Motor neuron (in vitro differentiated cells): ENCODE measurements at regions not wholly inside any gene's neighbourhood (a gene's known extent, or its start where the extent isn't known, plus 50 kb on each side); places are given as distances from the start of the nearest gene placed in this dataset.
A peak's percentile ranks its signal among the peaks of the same experiment; 100 is the strongest.

ENCODE experiments used
- ATAC-seq, 8 experiments: fragments of 200-7000 bp; cut with Tn5 transposase; replicated peaks in 6 of 8; 2 replicates each; pipeline ENCODE4 v1.8.0; 2021; ENCODE audit warnings: mild to moderate bottlenecking in 8 of 8, moderate library complexity in 8 of 8
- H3K27ac ChIP-seq, 2 donors: fragments of 250-450 bp; sonication (Bioruptor Pico); 2 replicates each; pipeline ENCODE4 v1.9.0; 2021; ENCODE audit warnings: antibody characterized with exemption in 2 of 2, mild to moderate bottlenecking in 2 of 2, moderate library complexity in 1 of 2
- H3K4me1 ChIP-seq, 2 donors: fragments of 250-450 bp; sonication (Bioruptor Pico); replicated peaks in 1 of 2; 2 replicates each; pipeline ENCODE4 v1.6.1; 2021; ENCODE audit warnings: antibody characterized with exemption in 2 of 2, mild to moderate bottlenecking in 2 of 2, moderate library complexity in 1 of 2
- H3K4me3 ChIP-seq, 5 donors: fragments of 250-450 bp; sonication (Bioruptor Pico); 2 replicates each; pipeline ENCODE4 v1.9.0; 2021; ENCODE audit warnings: antibody characterized with exemption in 5 of 5, mild to moderate bottlenecking in 5 of 5, moderate library complexity in 4 of 5
- WGBS, 10 experiments: fragments of 450-650 bp; shearing (Covaris generic); methylation state at CpG; one replicate each; pipeline ENCODE4 v1.0.0; 2022; 5-methylcytosine and 5-hydroxymethylcytosine counted together
- in situ Hi-C, 9 experiments: fragments of 400-800 bp; cut with MboI; loops; one replicate each; pipeline ENCODE4 v1.15.0; 2021; ENCODE audit warnings: low sequenced_read_pairs in 9 of 9, low pct_unique_long_range_greater_than_20kb in 2 of 9; ENCODE audit not compliant: unreplicated experiment in 9 of 9

DNA sequence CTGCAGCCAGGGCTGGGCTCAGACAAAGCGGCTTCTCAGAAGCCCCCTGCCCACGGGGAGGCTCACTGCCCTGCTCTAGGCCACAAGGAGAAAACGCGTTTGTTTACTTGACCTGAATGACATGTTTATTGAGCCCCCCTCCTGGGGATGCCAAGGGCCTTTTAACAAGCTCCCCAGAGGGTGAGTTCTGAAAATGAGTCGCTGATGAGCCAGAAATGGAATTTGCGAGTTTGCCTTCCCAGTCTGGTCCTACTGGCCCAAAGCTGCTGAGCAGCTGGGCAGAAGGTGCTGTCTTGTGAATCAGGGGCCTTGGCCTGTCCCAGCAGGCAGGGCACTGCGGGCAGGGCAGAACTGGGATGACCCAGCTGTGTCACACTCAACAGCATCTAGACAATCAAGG is 120.6 kb downstream of the SYF2 start:
- Histone ChIP-seq H3K27ac (no peak overlapping the region), H3K4me3 (no peak overlapping the region), H3K4me1 (no peaks in the 10 kb centered on the region)
- 17 to 100% (median 59%) methylated on average over 1 to 6 of the region's 7 CpGs; no CpG with 5 or more reads in 2 of the 10 experiments for WGBS, 10 experiments
- in situ Hi-C loops = loop anchor here in 2 of 9 experiments (25.0 kb wide), 1 partner anchor 174 kb away; the partner anchor contains the start of gene RUNX3 (in 2 of the 2)
- ATAC-seq = no peak

GRCh38 chr1:25110485-25110884 is 121.8 kb downstream of the SYF2 start:
- H3K27ac ChIP-seq = no peak overlapping the region
- 71 to 100% (median 88%) methylated on average over 1 to 7 of the region's 7 CpGs for WGBS, 10 experiments
- in situ Hi-C loops = loop anchor here in 2 of 9 experiments (25.0 kb wide), 1 partner anchor 173 kb away; the partner anchor contains the start of gene RUNX3 (in 2 of the 2)
- H3K4me1 ChIP-seq = no peaks in the 10 kb centered on the region
- no peak overlapping the region for H3K4me3 ChIP-seq
- ATAC-seq = no peak

- no peak for ATAC-seq
- H3K4me1 ChIP-seq = no peaks in the 10 kb centered on the region
- WGBS, 10 experiments = 43 to 100% (median 82%) methylated on average over 2 to 5 of the region's 5 CpGs
- H3K27ac ChIP-seq = no peak overlapping the region
- H3K4me3 ChIP-seq = no peak overlapping the region
- in situ Hi-C loops = loop anchor here in 2 of 9 experiments (25.0 kb wide), 1 partner anchor 173 kb away; the partner anchor contains the start of gene RUNX3 (in 2 of the 2)
These were observed 122.3 kb downstream of the SYF2 start for GRCh38 chr1:25110036-25110435.

DNA sequence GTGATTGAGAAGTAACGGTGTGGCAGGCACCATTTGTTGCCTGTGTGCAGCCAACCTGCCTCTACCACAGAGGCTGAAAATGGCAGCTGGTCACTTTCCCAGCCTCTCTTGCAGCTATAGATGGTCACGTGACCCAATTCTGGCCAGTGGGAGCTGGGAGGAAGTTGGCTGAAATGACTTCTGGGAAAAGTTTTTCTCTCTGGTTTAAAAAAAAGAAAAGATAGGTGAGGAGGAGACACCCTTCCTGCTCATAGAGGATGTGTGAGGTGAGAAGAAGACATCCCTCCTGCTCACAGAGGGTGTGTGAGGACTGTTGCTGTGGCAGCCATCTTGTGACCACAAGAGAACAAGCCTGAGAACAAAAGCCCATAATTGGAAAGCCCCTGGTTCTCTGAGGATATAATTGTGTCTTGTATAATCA is 122.8 kb downstream of the SYF2 start:
- 70 to 100% (median 93%) methylated on average over 1 to 2 of the region's 2 CpGs; no CpG with 5 or more reads in 3 of the 10 experiments for WGBS, 10 experiments

GRCh38 chr1:25107643-25108010 is 124.7 kb downstream of the SYF2 start:
- Histone ChIP-seq H3K27ac (no peak overlapping the region), H3K4me3 (no peak overlapping the region), H3K4me1 (no peaks in the 10 kb centered on the region)
- WGBS, 10 experiments = 0 to 100% (median 79%) methylated on average over 1 to 9 of the region's 9 CpGs
- in situ Hi-C loops = loop anchor here in 3 of 9 experiments (10.0 to 25.0 kb wide), 2 partner anchors 170 to 173 kb away; partner anchors contain the start of gene RUNX3 (in 3 of the 3)
- no peak for ATAC-seq

More for the DNA sequence above, 122.8 kb downstream of the SYF2 start:
- H3K27ac ChIP-seq = no peak overlapping the region
- no peak for ATAC-seq
- no peaks in the 10 kb centered on the region for H3K4me1 ChIP-seq
- in situ Hi-C loops = loop anchor here in 3 of 9 experiments (10.0 to 25.0 kb wide), 2 partner anchors 172 to 175 kb away; partner anchors contain the start of gene RUNX3 (in 3 of the 3)
- H3K4me3 ChIP-seq = no peak overlapping the region

GRCh38 chr1:25106976-25107642 is 125.2 kb downstream of the SYF2 start:
- ATAC-seq = peak in 2 of 8 experiments; percentile 80 to 87
- in situ Hi-C loops = loop anchor here in 3 of 9 experiments (10.0 to 25.0 kb wide), 2 partner anchors 170 to 172 kb away; partner anchors contain the start of gene RUNX3 (in 3 of the 3)
- no peaks in the 10 kb centered on the region for H3K4me1 ChIP-seq
- H3K4me3 ChIP-seq = no peak overlapping the region
- WGBS, 10 experiments = 17 to 100% (median 76%) methylated on average over 1 to 12 of the region's 20 CpGs; no CpG with 5 or more reads in 2 of the 10 experiments
- no peak overlapping the region for H3K27ac ChIP-seq

GRCh38 chr1:25106352-25106751 is 126.0 kb downstream of the SYF2 start:
- in situ Hi-C loops = loop anchor here in 3 of 9 experiments (10.0 to 25.0 kb wide), 2 partner anchors 169 to 172 kb away; partner anchors contain the start of gene RUNX3 (in 3 of the 3)
- WGBS, 10 experiments = 20 to 100% (median 77%) methylated on average over 1 to 5 of the region's 5 CpGs; no CpG with 5 or more reads in 2 of the 10 experiments
- no peak overlapping the region for H3K27ac ChIP-seq
- no peaks in the 10 kb centered on the region for H3K4me1 ChIP-seq
- H3K4me3 ChIP-seq = no peak overlapping the region
- ATAC-seq = no peak

DNA sequence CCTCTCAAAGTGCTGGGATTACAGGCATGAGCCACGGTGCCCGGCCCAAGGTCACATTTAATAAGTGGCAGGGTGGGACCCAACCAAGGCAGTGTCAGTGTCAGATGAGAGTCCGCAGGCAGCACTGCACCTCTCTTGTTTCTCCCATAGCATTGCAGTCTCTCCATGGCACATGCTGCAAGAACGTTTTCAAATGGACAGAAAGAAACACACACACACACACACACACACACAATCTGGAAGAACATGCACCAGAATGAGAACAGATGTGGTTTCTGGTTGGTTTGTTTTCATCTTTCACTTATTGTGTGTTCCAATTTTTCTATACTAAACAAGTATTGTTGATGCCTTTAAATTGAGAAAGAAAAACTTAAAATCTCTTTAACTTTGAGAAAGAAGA is 126.5 kb downstream of the SYF2 start:
- no peak overlapping the region for H3K27ac ChIP-seq
- in situ Hi-C loops = loop anchor here in 3 of 9 experiments (10.0 to 25.0 kb wide), 2 partner anchors 169 to 171 kb away; partner anchors contain the start of gene RUNX3 (in 3 of the 3)
- ATAC-seq = no peak
- no peak overlapping the region for H3K4me3 ChIP-seq
- 0 to 100% (median 92%) methylated on average over 1 to 4 of the region's 4 CpGs; no CpG with 5 or more reads in 4 of the 10 experiments for WGBS, 10 experiments
- no peaks in the 10 kb centered on the region for H3K4me1 ChIP-seq

DNA sequence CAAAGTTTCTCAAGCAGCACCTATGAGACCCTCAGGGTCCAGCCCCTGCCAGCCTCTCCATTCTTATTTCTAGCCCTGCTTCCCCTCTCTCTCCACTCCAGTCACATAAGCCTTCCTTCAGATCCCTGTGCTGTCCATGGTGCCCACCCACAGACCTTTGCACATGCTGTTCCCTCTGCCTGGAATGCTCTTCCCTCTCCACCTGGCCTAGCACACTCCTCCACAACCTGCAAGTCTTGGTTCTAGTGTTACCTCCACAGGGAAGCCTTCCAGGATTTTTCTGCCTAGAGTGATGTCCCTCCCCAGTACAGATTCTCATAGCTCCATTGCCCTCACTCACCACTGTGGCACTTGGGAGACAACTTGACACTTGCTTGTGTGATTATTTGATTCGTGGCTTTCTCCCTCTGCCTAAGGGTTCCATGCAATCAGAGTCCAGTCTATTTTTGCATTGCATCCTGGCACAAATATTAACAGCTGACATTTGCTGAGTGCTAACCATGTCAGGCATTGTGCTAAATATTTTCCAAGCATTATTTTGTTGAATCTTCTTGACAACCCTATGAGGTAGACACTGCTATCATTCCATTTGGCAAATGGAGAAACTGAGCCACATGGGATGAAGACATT is 127.3 kb downstream of the SYF2 start:
- Histone ChIP-seq H3K4me3 (no peak overlapping the region), H3K27ac (no peak overlapping the region), H3K4me1 (no peaks in the 10 kb centered on the region)
- in situ Hi-C loops = loop anchor here in 3 of 9 experiments (10.0 to 25.0 kb wide), 2 partner anchors 168 to 170 kb away; partner anchors contain the start of gene RUNX3 (in 3 of the 3)
- WGBS, 10 experiments = 0 to 71% (median 43%) methylated on average over 1 of the region's 1 CpG; no CpG with 5 or more reads in 4 of the 10 experiments
- ATAC-seq = no peak

DNA sequence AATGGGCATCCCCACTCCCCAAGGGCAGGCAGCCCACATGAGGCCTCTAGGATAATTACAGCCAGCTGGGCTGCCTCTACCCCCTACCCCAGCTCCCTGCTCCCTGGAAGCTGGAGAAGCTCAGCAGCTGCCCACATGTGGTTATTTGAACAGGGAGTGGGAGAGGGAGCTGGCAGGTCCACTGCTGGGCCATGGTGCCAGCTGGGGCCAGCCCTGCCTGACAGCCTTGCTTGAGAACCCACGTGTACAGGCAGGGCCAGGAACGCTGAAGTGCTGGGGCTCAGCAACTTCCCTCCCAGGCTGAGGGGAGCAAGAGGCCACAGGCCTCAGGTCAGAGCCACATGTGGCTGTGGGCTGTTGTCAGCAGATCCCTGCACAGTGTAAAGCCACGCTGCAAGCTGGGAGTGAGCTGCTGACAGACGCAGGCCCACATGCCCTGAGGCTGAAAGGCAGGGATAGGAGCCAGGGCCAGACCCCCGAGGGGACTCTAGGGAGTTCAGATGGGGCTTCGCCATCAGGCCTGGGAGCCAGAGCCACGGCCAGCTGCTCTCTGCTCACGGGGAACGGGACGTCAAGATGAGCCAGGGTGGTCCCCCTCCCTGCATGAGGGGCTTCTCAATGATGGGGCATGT is 129.0 kb downstream of the SYF2 start:
- peak in 1 of 8 experiments; percentile 11 for ATAC-seq
- WGBS, 10 experiments = 0 to 100% (median 71%) methylated on average over 1 to 8 of the region's 10 CpGs; no CpG with 5 or more reads in 3 of the 10 experiments
- in situ Hi-C loops = loop anchor here in 3 of 9 experiments (10.0 to 25.0 kb wide), 2 partner anchors 166 to 168 kb away; partner anchors contain the start of gene RUNX3 (in 3 of the 3)
- Histone ChIP-seq H3K4me1 (peaks cover 0 to 8% of the 10 kb centered on the region in 2 donors), H3K4me3 (no peak overlapping the region), H3K27ac (no peak overlapping the region)

DNA sequence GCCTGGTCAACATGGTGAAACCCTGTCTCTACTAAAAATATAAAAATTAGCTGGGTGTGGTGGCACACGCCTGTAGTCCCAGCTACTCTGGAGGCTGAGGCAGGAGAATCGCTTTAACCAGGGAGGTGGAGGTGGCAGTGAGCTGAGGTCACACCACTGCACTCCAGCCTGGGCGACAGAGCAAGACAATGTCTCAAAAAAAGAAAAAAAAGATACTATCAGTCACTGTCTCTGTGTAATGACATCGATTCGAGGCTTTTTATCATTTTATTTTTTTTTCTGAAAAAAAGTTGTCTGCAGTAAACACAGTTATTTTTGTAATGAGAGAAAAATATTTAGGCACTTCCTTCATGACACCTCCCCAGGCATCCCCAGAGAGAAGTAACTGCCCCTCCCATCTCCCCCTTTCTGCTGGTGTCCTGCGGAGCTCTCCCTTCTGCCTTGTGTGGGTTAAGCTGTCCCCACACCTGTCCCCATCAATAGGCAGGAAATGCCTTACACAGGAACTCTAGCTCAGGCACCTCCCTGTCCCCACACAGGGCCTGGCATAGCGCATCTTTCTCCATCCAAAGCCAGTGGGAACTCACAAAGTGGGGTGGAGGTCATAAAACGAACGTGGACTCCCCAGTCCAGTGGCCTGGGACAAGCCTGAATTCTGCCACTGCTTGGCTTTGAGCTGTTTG is 132.0 kb downstream of the SYF2 start:
- WGBS, 10 experiments = 22 to 90% (median 72%) methylated on average over 1 to 9 of the region's 9 CpGs
- in situ Hi-C loops = loop anchor here in 3 of 9 experiments (10.0 to 25.0 kb wide), 2 partner anchors 163 to 165 kb away; partner anchors contain the start of gene RUNX3 (in 3 of the 3)
- no peak for ATAC-seq
- Histone ChIP-seq H3K4me3 (no peak overlapping the region), H3K4me1 (peaks cover 0 to 8% of the 10 kb centered on the region in 2 donors), H3K27ac (no peak overlapping the region)
